Mammary epithelial cell (primary cell): ENCODE measurements at regions not wholly inside any gene's neighbourhood (a gene's known extent, or its start where the extent isn't known, plus 50 kb on each side); places are given as distances from the start of the nearest gene placed in this dataset.

Experiments
- CTCF ChIP-seq, 2 donors: IDR thresholded peaks in 1 of 2; conservative IDR thresholded peaks in 1 of 2; 2 replicates each; pipeline ENCODE4 v1.5.1; 2011 to 2012; ENCODE audit warnings: inconsistent platforms in 2 of 2, low read length in 2 of 2, mild to moderate bottlenecking in 2 of 2, control low read depth in 1 of 2, low read depth in 1 of 2; ENCODE audit not compliant: insufficient read depth in 1 of 2; ENCODE audit errors: extremely low read depth in 1 of 2
- EZH2 ChIP-seq: IDR thresholded peaks from 2 replicates; pipeline ENCODE4 v1.6.1; 2012; ENCODE audit warnings: low read length, inconsistent platforms, borderline replicate concordance

- TF ChIP-seq CTCF (conservative IDR thresholded peaks at IDR 0.05 in 1 of 2, IDR thresholded peaks at IDR 0.05 in 1 of 2; ENCODE audit: extremely low read depth in 1 of 2, insufficient read depth in 1 of 2, low read depth in 1 of 2, low read length in 2 of 2) (no peak), EZH2 (no peak)
Observed at GRCh38 chr1:99539131-99539530, 106.8 kb upstream of the PALMD start.
